ENCODE measurements at regions not wholly inside any gene's neighbourhood (a gene's known extent, or its start where the extent isn't known, plus 50 kb on each side); places are given as distances from the start of the nearest gene placed in this dataset.

- Mint-ChIP-seq H3K4me3 (ENCODE audit: low read depth) (no peak overlapping the region), H3K27me3 (peaks cover 78% of the 10 kb centered on the region), H3K4me1 (ENCODE audit: low read depth) (peaks cover 7% of the 10 kb centered on the region), H3K27ac (no peak overlapping the region), H3K36me3 (ENCODE audit: insufficient read depth) (no peaks in the 10 kb centered on the region), H3K9me3 (ENCODE audit: low read depth) (no peaks in the 10 kb centered on the region)
- DNase-seq (ENCODE audit: low spot score, unreplicated experiment): no peak
- no peak for TF ChIP-seq CTCF (IDR thresholded peaks at IDR 0.05; ENCODE audit: unreplicated experiment)
Observed at GRCh38 chr16:51940183-51940582, 606.8 kb downstream of the TOX3 start.

GRCh38 chr16:51939378-51939871 lies 607.5 kb downstream of the TOX3 start:
- H3K27ac Mint-ChIP-seq: no peak overlapping the region
- no peaks in the 10 kb centered on the region for H3K36me3 Mint-ChIP-seq (ENCODE audit: insufficient read depth)
- no peak overlapping the region for H3K4me3 Mint-ChIP-seq (ENCODE audit: low read depth)
- no peaks in the 10 kb centered on the region for H3K9me3 Mint-ChIP-seq (ENCODE audit: low read depth)
- no peak for TF ChIP-seq CTCF (IDR thresholded peaks at IDR 0.05; ENCODE audit: unreplicated experiment)
- H3K27me3 Mint-ChIP-seq: peaks cover 76% of the 10 kb centered on the region
- peaks cover 7% of the 10 kb centered on the region for H3K4me1 Mint-ChIP-seq (ENCODE audit: low read depth)
- DNase-seq (ENCODE audit: low spot score, unreplicated experiment): no peak

- no peak for TF ChIP-seq CTCF (IDR thresholded peaks at IDR 0.05; ENCODE audit: unreplicated experiment)
- DNase-seq (ENCODE audit: low spot score, unreplicated experiment): no peak
- peaks cover 10% of the 10 kb centered on the region for H3K4me1 Mint-ChIP-seq (ENCODE audit: low read depth)
- no peak overlapping the region for H3K27ac Mint-ChIP-seq
- no peak overlapping the region for H3K4me3 Mint-ChIP-seq (ENCODE audit: low read depth)
- H3K27me3 Mint-ChIP-seq: peaks cover 79% of the 10 kb centered on the region
- no peaks in the 10 kb centered on the region for H3K36me3 Mint-ChIP-seq (ENCODE audit: insufficient read depth)
- H3K9me3 Mint-ChIP-seq (ENCODE audit: low read depth): no peaks in the 10 kb centered on the region
Observed at GRCh38 chr16:51938861-51939260, 608.1 kb downstream of the TOX3 start.

- DNase-seq (ENCODE audit: low spot score, unreplicated experiment): no peak
- TF ChIP-seq CTCF (IDR thresholded peaks at IDR 0.05; ENCODE audit: unreplicated experiment): no peak
- H3K36me3 Mint-ChIP-seq (ENCODE audit: insufficient read depth): no peaks in the 10 kb centered on the region
- H3K9me3 Mint-ChIP-seq (ENCODE audit: low read depth): no peaks in the 10 kb centered on the region
- H3K4me1 Mint-ChIP-seq (ENCODE audit: low read depth): peaks cover 10% of the 10 kb centered on the region
- H3K27me3 Mint-ChIP-seq: peaks cover 82% of the 10 kb centered on the region
- H3K27ac Mint-ChIP-seq: no peak overlapping the region
- H3K4me3 Mint-ChIP-seq (ENCODE audit: low read depth): no peak overlapping the region
Observed at GRCh38 chr16:51937771-51938170, 609.2 kb downstream of the TOX3 start.

GRCh38 chr16:51936846-51937245 lies 610.1 kb downstream of the TOX3 start:
- Mint-ChIP-seq H3K27ac (no peak overlapping the region), H3K4me3 (ENCODE audit: low read depth) (no peak overlapping the region), H3K36me3 (ENCODE audit: insufficient read depth) (no peaks in the 10 kb centered on the region), H3K9me3 (ENCODE audit: low read depth) (peaks cover 3% of the 10 kb centered on the region), H3K4me1 (ENCODE audit: low read depth) (peaks cover 14% of the 10 kb centered on the region), H3K27me3 (peaks cover 83% of the 10 kb centered on the region)
- TF ChIP-seq CTCF (IDR thresholded peaks at IDR 0.05; ENCODE audit: unreplicated experiment): no peak
- DNase-seq (ENCODE audit: low spot score, unreplicated experiment): no peak
